ENCODE measurements at regions not wholly inside any gene's neighbourhood (a gene's known extent, or its start where the extent isn't known, plus 50 kb on each side); places are given as distances from the start of the nearest gene placed in this dataset.

DNA sequence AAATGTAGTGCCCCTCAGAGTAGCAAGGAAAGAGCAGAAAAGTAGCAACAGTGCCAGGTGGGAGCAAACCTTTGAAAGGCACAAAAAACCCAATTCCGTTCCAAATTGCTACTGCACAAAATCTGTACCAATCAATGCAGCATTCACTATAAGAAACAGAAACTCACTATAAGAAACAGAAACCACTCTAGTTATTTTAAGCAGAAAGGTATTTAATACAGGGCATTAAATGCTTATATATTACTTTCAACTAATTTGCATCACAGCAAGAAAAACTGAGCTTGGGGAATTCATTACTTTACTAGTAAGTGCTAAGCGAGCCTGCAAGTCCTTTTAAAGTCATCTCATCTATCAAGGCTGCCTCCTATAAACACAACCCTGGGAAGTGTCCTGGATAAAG, 116.5 kb upstream of the OLIG3 start:
- TF ChIP-seq CHD2 (IDR thresholded peaks at IDR 0.05; ENCODE audit: low read length, partially characterized antibody) (no peak), POLR2AphosphoS5 (IDR thresholded peaks at IDR 0.05; ENCODE audit: low read depth, low read length) (no peak), FOXM1 (IDR thresholded peaks at IDR 0.05; ENCODE audit: low read depth) (no peak)
- TF ChIP-seq, protein P1, sequence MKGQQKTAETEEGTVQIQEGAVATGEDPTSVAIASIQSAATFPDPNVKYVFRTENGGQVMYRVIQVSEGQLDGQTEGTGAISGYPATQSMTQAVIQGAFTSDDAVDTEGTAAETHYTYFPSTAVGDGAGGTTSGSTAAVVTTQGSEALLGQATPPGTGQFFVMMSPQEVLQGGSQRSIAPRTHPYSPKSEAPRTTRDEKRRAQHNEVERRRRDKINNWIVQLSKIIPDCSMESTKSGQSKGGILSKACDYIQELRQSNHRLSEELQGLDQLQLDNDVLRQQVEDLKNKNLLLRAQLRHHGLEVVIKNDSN (IDR thresholded peaks at IDR 0.05; ENCODE audit: borderline replicate concordance, low read depth): no peak
- TF ChIP-seq, protein P2, sequence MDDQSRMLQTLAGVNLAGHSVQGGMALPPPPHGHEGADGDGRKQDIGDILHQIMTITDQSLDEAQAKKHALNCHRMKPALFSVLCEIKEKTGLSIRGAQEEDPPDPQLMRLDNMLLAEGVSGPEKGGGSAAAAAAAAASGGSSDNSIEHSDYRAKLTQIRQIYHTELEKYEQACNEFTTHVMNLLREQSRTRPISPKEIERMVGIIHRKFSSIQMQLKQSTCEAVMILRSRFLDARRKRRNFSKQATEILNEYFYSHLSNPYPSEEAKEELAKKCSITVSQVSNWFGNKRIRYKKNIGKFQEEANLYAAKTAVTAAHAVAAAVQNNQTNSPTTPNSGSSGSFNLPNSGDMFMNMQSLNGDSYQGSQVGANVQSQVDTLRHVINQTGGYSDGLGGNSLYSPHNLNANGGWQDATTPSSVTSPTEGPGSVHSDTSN (IDR thresholded peaks at IDR 0.05): no peak
- TF ChIP-seq, protein P3, sequence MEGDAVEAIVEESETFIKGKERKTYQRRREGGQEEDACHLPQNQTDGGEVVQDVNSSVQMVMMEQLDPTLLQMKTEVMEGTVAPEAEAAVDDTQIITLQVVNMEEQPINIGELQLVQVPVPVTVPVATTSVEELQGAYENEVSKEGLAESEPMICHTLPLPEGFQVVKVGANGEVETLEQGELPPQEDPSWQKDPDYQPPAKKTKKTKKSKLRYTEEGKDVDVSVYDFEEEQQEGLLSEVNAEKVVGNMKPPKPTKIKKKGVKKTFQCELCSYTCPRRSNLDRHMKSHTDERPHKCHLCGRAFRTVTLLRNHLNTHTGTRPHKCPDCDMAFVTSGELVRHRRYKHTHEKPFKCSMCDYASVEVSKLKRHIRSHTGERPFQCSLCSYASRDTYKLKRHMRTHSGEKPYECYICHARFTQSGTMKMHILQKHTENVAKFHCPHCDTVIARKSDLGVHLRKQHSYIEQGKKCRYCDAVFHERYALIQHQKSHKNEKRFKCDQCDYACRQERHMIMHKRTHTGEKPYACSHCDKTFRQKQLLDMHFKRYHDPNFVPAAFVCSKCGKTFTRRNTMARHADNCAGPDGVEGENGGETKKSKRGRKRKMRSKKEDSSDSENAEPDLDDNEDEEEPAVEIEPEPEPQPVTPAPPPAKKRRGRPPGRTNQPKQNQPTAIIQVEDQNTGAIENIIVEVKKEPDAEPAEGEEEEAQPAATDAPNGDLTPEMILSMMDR (IDR thresholded peaks at IDR 0.05): no peak

Measured in SK-N-SH (cell line).